Stomach smooth muscle (tissue), 2 donors: ENCODE measurements at regions not wholly inside any gene's neighbourhood (a gene's known extent, or its start where the extent isn't known, plus 50 kb on each side); places are given as distances from the start of the nearest gene placed in this dataset.
"Not testable (repeated sequence)": the region's sequence is repeated elsewhere in the genome, so short reads cannot be mapped to it uniquely, and the experiment has no call there.

Experiments
- H3K27ac ChIP-seq: one replicate; pipeline ENCODE4 v1.7.0; 2013; ENCODE audit warnings: mild to moderate bottlenecking, low read length, inconsistent platforms
- H3K27me3 ChIP-seq, 2 donors: one replicate each; pipeline ENCODE4 v1.7.0; 2013; ENCODE audit warnings: low read length in 2 of 2; ENCODE audit not compliant: insufficient read depth in 2 of 2, control insufficient read depth in 1 of 2
- H3K36me3 ChIP-seq, 2 donors: one replicate each; pipeline ENCODE4 v1.7.0; 2013; ENCODE audit warnings: low read length in 2 of 2; ENCODE audit not compliant: control insufficient read depth in 2 of 2, insufficient read depth in 2 of 2
- H3K4me1 ChIP-seq: one replicate; pipeline ENCODE4 v1.7.0; 2013; ENCODE audit warnings: low read length; ENCODE audit not compliant: control insufficient read depth, insufficient read depth
- H3K4me3 ChIP-seq, 2 donors: one replicate each; pipeline ENCODE4 v1.7.0; 2013; ENCODE audit warnings: low read length in 2 of 2
- H3K9ac ChIP-seq, 2 donors: one replicate each; pipeline ENCODE4 v1.7.0; 2013; ENCODE audit warnings: low read length in 2 of 2, mild to moderate bottlenecking in 1 of 2
- H3K9me3 ChIP-seq, 2 donors: one replicate each; pipeline ENCODE4 v1.7.0; 2013; ENCODE audit warnings: low read length in 2 of 2; ENCODE audit not compliant: control insufficient read depth in 2 of 2
- donor health status: healthy.
- donor health status: Pancreatic carcinoma.

- Histone ChIP-seq H3K9me3 (no peaks in the 10 kb centered on the region), H3K9ac (no peak overlapping the region), H3K4me3 (no peak overlapping the region), H3K36me3 (peaks cover 0 to 2% of the 10 kb centered on the region in 2 donors), H3K4me1 (no peaks in the 10 kb centered on the region), H3K27ac (no peak overlapping the region), H3K27me3 (no peaks in the 10 kb centered on the region)
Observed at GRCh38 chr7:66430164-66430545, 198.5 kb upstream of the KCTD7 start.

DNA sequence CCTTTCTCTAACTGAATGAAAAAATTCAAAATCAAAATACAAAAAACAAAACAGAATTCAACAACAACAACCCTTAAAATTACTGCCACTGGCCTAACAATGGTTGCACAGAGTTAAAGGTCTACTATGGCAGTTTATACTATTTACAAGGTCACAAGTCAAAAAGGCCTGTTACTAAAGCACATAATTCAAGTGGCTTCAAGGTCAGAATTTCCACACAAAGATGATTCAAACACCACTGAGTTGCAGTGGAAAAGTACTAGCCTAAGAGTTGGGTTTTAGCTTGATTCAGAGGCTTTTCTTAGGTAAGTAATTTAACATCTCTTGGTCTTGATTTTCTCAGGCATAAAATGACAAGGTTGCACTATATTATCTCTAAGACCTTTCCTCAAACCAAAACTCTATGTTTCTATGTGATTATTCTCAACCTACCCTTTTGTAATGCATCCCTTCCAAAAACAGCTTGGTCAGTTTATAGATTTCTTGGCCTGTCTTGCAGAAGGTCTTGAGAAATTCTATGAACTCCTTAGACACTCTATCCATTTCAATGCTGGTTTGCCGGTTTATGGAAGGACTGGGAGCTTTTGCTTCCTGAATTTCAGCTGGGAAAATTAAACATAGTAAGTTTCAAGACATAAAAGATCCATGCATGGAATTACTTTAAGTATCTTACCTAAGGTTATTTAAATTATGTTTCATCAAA lies 189.8 kb upstream of the KCTD7 start:
- not testable (repeated sequence) for H3K27ac ChIP-seq, H3K36me3 ChIP-seq, H3K4me3 ChIP-seq, H3K4me1 ChIP-seq, H3K9me3 ChIP-seq, H3K9ac ChIP-seq, H3K27me3 ChIP-seq

GRCh38 chr7:66442385-66442784 lies 186.3 kb upstream of the KCTD7 start:
- H3K36me3 ChIP-seq = no peaks in the 10 kb centered on the region
- H3K4me3 ChIP-seq = no peak overlapping the region
- H3K27me3 ChIP-seq = no peaks in the 10 kb centered on the region
- no peaks in the 10 kb centered on the region for H3K9me3 ChIP-seq
- H3K4me1 ChIP-seq = no peaks in the 10 kb centered on the region
- H3K27ac ChIP-seq = no peak overlapping the region
- no peak overlapping the region for H3K9ac ChIP-seq

- no peak overlapping the region for H3K27ac ChIP-seq
- no peaks in the 10 kb centered on the region for H3K4me1 ChIP-seq
- H3K4me3 ChIP-seq = no peak overlapping the region
- H3K36me3 ChIP-seq = no peaks in the 10 kb centered on the region
- H3K27me3 ChIP-seq = no peaks in the 10 kb centered on the region
- no peak overlapping the region for H3K9ac ChIP-seq
- no peaks in the 10 kb centered on the region for H3K9me3 ChIP-seq
Observed at GRCh38 chr7:66443946-66444345, 184.7 kb upstream of the KCTD7 start.

GRCh38 chr7:66447007-66447406 lies 181.7 kb upstream of the KCTD7 start:
- not testable (repeated sequence) for H3K27me3 ChIP-seq, H3K27ac ChIP-seq, H3K4me1 ChIP-seq, H3K9me3 ChIP-seq, H3K9ac ChIP-seq, H3K36me3 ChIP-seq, H3K4me3 ChIP-seq

DNA sequence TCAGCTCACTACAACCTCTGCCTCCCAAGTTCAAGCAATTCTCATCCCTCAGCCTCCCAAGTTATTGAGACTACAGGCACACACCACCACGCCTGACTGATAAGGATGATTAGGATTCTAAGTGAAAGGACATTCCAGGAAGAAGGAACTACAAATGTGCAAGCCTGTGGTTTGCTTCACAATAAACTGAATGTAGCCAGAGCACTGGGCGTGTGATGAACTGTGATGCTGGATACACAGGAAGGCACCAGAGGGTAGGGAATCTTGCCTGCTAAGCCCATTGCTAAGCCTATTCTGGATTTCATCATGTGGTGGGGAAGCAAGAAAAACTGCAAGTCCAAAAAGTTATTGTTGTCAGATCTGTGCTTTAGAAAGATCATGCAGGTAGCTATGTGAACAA lies 177.9 kb upstream of the KCTD7 start:
- H3K27me3 ChIP-seq, H3K9me3 ChIP-seq, H3K4me1 ChIP-seq: not testable (repeated sequence)

DNA sequence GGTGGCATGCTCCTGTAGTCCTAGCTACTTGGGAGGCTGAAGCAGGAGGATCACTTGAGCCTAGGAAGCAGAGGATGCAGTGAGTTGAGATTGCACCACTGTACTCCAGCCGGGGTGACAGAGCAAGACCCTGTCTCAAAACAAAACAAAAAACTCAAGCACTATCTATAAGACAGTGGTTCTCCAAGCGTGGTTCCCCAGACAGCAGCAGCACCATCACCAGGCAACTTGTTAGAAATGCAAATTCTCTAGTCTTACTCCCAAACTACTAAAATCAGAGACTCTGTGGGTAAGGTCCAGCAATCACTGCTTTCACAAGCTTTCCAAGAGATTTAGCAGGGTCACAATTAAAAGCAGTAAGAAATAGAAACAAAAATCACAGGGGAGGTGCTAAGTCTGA lies 177.0 kb upstream of the KCTD7 start:
- H3K9me3 ChIP-seq, H3K4me1 ChIP-seq, H3K27me3 ChIP-seq, H3K9ac ChIP-seq, H3K36me3 ChIP-seq, H3K4me3 ChIP-seq, H3K27ac ChIP-seq: not testable (repeated sequence)

More for the DNA sequence above, 177.9 kb upstream of the KCTD7 start:
- not testable (repeated sequence) for H3K27ac ChIP-seq, H3K9ac ChIP-seq, H3K36me3 ChIP-seq, H3K4me3 ChIP-seq

GRCh38 chr7:66452165-66452564 lies 176.5 kb upstream of the KCTD7 start:
- Histone ChIP-seq H3K4me3 (no peak overlapping the region), H3K27me3 (no peaks in the 10 kb centered on the region), H3K36me3 (no peaks in the 10 kb centered on the region), H3K9me3 (no peaks in the 10 kb centered on the region), H3K4me1 (no peaks in the 10 kb centered on the region), H3K9ac (no peak overlapping the region), H3K27ac (no peak overlapping the region)

DNA sequence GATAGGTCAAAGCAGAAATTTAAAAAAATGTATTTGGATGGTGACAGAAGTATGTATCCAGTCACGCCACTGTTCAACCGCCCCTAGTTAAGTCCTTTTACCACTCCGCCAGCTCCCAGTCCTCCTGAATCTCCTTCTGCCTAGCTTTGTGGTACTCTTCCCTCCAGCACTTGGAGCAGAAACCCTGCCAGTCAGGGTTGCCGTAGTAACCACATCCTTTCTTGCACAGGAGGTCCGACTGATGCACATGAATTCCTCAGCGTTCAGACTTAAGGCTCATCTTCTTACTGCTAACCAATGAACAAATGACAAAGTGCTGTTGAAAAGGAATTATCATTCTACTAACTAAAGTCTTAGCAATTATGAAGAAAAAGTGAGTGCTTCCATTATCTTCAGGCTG lies 175.3 kb upstream of the KCTD7 start:
- Histone ChIP-seq H3K4me1 (no peaks in the 10 kb centered on the region), H3K27me3 (no peaks in the 10 kb centered on the region), H3K9ac (no peak overlapping the region), H3K27ac (no peak overlapping the region), H3K4me3 (no peak overlapping the region), H3K9me3 (no peaks in the 10 kb centered on the region), H3K36me3 (no peaks in the 10 kb centered on the region)

DNA sequence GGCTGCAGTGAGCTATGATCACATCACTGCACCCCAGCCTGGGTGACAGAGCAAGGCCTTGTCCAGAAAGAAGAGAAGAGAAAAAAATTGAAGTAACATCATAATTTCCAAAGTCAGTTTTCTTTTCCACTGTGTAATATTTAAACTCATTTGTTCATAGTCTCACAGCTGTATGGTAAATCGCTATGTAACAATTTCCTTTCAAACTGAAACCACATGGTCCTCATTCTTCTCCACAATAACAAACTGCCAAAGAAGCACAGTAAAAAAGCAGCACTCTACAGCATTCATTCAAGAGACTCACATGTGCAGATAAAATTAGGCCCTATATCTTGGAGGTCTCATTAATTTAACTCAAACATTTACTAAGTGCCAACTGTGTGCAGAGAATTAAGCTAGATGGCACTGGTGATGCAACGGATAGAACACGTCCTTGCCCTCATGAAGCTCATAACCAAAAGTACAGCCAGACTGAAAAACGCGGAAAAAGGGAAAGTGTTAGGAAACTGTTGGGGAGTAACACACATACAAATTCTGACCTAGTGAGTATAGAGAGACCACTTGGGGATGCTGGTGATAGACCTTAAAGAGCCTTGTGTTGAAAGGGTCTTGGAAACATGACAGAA lies 174.0 kb upstream of the KCTD7 start:
- H3K27ac ChIP-seq = no peak overlapping the region
- H3K9me3 ChIP-seq = no peaks in the 10 kb centered on the region
- H3K4me1 ChIP-seq = no peaks in the 10 kb centered on the region
- H3K4me3 ChIP-seq = no peak overlapping the region
- no peak overlapping the region for H3K9ac ChIP-seq
- H3K27me3 ChIP-seq = no peaks in the 10 kb centered on the region
- no peaks in the 10 kb centered on the region for H3K36me3 ChIP-seq

DNA sequence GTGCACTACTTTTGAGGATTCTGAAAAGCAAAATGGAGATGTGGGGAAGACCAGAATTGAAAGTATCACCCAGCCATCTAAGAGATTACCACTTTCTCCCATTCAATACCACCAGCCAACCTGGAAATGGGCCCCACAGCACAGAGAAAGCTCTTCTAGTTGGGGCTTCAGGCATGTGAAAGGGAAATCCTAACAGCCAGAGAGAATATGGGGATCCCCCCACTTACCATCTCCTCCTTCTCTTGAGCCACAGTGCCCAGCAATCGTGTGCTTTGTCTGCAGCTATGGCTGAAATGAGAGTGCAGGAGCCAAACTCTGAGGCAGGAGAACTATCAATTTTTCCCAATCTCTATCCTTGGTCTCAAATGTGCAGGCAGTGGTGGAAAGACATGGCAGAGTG lies 173.2 kb upstream of the KCTD7 start:
- H3K4me1 ChIP-seq, H3K4me3 ChIP-seq, H3K36me3 ChIP-seq, H3K9ac ChIP-seq, H3K27me3 ChIP-seq, H3K27ac ChIP-seq, H3K9me3 ChIP-seq: not testable (repeated sequence)
